HL-60 (cell line): ENCODE measurements at regions not wholly inside any gene's neighbourhood (a gene's known extent, or its start where the extent isn't known, plus 50 kb on each side); places are given as distances from the start of the nearest gene placed in this dataset.
A peak's percentile ranks its signal among the peaks of the same experiment; 100 is the strongest.

ENCODE experiments used
- DNase-seq, 2 experiments: peaks; one replicate each; pipeline ENCODE4 v3.0.0-alpha.2; 2010 to 2020; ENCODE audit warnings: low read depth in 1 of 2, low spot score in 1 of 2
- H3K27ac ChIP-seq: fragments of 250-450 bp; sonication (Bioruptor Pico); replicated peaks from 2 replicates; pipeline ENCODE4 v1.5.1; 2020; ENCODE audit warnings: mild to moderate bottlenecking, moderate library complexity
- H3K27me3 ChIP-seq: fragments of 250-450 bp; sonication (Bioruptor Pico); 2 replicates; pipeline ENCODE4 v1.5.1; 2021; ENCODE audit warnings: mild to moderate bottlenecking, moderate library complexity; ENCODE audit not compliant: insufficient read depth, poor library complexity, severe bottlenecking
- H3K4me3 ChIP-seq: replicated peaks from 2 replicates; pipeline ENCODE4 v1.5.1; 2011; ENCODE audit warnings: mild to moderate bottlenecking, control low read depth, low read length; ENCODE audit not compliant: insufficient read depth
- GABPA ChIP-seq: IDR thresholded peaks from 2 replicates; pipeline ENCODE4 v1.6.1; 2012; ENCODE audit warnings: low read depth
- POLR2AphosphoS5 ChIP-seq: IDR thresholded peaks from 2 replicates; pipeline ENCODE4 v1.6.1; 2012; ENCODE audit warnings: low read depth
- SPI1 ChIP-seq: IDR thresholded peaks from 2 replicates; pipeline ENCODE4 v1.6.1; 2012; ENCODE audit warnings: low read depth, mild to moderate bottlenecking, borderline replicate concordance
- TF ChIP-seq, protein P1 (sequence below): IDR thresholded peaks from one replicate; pipeline ENCODE4 v1.5.1; 2011; ENCODE audit warnings: low read length, control low read depth, inconsistent platforms; ENCODE audit not compliant: insufficient read depth
- TF ChIP-seq, protein P2 (sequence below): IDR thresholded peaks from 2 replicates; pipeline ENCODE4 v1.6.1; 2012; ENCODE audit warnings: low read depth; ENCODE audit not compliant: insufficient replicate concordance

- Histone ChIP-seq H3K4me3 (no peak overlapping the region), H3K27ac (no peak overlapping the region), H3K27me3 (no peaks in the 10 kb centered on the region)
- DNase-seq: peak in 1 of 2 experiments; percentile 2
- TF ChIP-seq SPI1 (peak; percentile 43; the same call in 1 of the 2 replicates), GABPA (no peak)
These were observed 108.1 kb downstream of the CCDC71L start for GRCh38 chr7:106552645-106553445.

DNA sequence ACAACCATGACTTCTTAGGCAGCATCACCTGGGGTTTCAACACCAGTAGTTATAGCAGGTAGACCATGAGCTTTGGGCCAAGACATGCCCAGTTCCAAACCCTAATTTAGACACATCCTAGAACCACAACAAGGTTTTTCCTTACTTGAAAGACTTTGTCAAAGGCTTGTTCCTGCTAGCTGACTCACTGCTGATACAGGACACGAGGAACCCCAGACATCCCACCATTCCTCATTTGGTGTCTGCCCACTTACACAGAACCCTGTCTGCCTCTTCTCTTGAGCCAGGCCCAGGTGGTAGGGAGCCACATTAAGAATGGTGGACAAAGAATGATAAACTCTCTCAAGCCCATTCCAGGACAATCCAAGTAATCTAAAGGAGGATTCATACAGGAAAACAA, 109.0 kb downstream of the CCDC71L start:
- no peak overlapping the region for H3K4me3 ChIP-seq
- H3K27ac ChIP-seq: no peak overlapping the region
- TF ChIP-seq, protein P1, sequence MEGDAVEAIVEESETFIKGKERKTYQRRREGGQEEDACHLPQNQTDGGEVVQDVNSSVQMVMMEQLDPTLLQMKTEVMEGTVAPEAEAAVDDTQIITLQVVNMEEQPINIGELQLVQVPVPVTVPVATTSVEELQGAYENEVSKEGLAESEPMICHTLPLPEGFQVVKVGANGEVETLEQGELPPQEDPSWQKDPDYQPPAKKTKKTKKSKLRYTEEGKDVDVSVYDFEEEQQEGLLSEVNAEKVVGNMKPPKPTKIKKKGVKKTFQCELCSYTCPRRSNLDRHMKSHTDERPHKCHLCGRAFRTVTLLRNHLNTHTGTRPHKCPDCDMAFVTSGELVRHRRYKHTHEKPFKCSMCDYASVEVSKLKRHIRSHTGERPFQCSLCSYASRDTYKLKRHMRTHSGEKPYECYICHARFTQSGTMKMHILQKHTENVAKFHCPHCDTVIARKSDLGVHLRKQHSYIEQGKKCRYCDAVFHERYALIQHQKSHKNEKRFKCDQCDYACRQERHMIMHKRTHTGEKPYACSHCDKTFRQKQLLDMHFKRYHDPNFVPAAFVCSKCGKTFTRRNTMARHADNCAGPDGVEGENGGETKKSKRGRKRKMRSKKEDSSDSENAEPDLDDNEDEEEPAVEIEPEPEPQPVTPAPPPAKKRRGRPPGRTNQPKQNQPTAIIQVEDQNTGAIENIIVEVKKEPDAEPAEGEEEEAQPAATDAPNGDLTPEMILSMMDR: no peak
- TF ChIP-seq, protein P2, sequence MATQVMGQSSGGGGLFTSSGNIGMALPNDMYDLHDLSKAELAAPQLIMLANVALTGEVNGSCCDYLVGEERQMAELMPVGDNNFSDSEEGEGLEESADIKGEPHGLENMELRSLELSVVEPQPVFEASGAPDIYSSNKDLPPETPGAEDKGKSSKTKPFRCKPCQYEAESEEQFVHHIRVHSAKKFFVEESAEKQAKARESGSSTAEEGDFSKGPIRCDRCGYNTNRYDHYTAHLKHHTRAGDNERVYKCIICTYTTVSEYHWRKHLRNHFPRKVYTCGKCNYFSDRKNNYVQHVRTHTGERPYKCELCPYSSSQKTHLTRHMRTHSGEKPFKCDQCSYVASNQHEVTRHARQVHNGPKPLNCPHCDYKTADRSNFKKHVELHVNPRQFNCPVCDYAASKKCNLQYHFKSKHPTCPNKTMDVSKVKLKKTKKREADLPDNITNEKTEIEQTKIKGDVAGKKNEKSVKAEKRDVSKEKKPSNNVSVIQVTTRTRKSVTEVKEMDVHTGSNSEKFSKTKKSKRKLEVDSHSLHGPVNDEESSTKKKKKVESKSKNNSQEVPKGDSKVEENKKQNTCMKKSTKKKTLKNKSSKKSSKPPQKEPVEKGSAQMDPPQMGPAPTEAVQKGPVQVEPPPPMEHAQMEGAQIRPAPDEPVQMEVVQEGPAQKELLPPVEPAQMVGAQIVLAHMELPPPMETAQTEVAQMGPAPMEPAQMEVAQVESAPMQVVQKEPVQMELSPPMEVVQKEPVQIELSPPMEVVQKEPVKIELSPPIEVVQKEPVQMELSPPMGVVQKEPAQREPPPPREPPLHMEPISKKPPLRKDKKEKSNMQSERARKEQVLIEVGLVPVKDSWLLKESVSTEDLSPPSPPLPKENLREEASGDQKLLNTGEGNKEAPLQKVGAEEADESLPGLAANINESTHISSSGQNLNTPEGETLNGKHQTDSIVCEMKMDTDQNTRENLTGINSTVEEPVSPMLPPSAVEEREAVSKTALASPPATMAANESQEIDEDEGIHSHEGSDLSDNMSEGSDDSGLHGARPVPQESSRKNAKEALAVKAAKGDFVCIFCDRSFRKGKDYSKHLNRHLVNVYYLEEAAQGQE: no peak
- TF ChIP-seq SPI1: no peak
- DNase-seq: no peak
- H3K27me3 ChIP-seq: no peaks in the 10 kb centered on the region

DNA sequence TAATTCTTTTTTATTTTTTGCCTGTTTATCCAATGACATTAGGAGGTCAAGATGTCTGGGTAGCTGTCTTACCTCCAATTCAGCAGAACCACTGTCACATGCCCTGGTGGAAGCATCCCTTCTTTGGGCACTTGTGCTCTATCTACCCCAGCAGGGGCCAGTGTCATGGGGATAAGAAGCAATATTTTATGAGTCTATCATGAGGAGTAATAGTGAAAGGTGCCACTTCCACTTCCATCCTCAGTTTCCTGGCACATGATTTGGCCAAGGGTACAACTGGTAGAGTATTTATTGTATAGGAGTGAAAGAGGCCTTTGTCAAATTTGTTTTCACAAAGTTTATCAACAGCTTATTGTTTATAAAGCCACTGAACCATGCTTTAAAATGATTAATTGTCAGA, 112.5 kb downstream of the CCDC71L start:
- DNase-seq: no peak
- H3K27ac ChIP-seq: no peak overlapping the region
- TF ChIP-seq POLR2AphosphoS5: no peak
- TF ChIP-seq, protein P1: no peak
- no peak for TF ChIP-seq GABPA
- no peak for TF ChIP-seq SPI1
- TF ChIP-seq, protein P2: no peak
- H3K27me3 ChIP-seq: no peaks in the 10 kb centered on the region
- no peak overlapping the region for H3K4me3 ChIP-seq

DNA sequence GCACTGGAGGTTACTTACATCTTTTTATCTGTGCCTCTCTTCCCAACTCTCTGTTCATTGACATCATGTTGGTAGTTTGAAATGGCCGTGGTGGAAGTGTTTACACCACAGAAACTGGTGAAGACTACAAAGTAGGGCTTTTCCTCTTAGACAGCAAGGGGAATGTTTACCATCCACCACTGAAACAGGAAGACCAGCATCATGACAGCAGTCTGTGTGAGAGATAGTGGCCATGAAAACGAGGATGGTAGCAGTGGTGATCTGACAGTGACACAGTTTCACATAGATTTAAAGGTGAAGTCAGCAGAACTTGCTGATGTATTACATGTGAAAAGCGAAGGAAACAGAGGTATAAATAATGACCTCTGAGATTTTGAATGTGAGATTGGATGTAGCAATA, 115.7 kb downstream of the CCDC71L start:
- no peak for DNase-seq
- H3K27me3 ChIP-seq: no peaks in the 10 kb centered on the region
- TF ChIP-seq GABPA (no peak), SPI1 (no peak), POLR2AphosphoS5 (no peak)
- TF ChIP-seq, protein P1: no peak
- TF ChIP-seq, protein P2: no peak
- H3K27ac ChIP-seq: no peak overlapping the region
- no peak overlapping the region for H3K4me3 ChIP-seq
